Neural cell (in vitro differentiated cells): ENCODE measurements at regions not wholly inside any gene's neighbourhood (a gene's known extent, or its start where the extent isn't known, plus 50 kb on each side); places are given as distances from the start of the nearest gene placed in this dataset.

ENCODE experiments used
- H2AFZ ChIP-seq: fragments of 200-600, 300-800 bp; sonication (generic), shearing (Covaris generic); 2 replicates; pipeline ENCODE4 v1.6.0; 2014; ENCODE audit warnings: low read depth, mild to moderate bottlenecking, antibody characterized with exemption, low read length, moderate library complexity
- H3F3A ChIP-seq: fragments of 200-600 bp; shearing (Covaris generic); 2 replicates; pipeline ENCODE4 v1.6.1; 2016; ENCODE audit warnings: mild to moderate bottlenecking, moderate library complexity, mixed read lengths, antibody characterized with exemption, low read length; ENCODE audit not compliant: insufficient read depth, poor library complexity, severe bottlenecking
- H3K27ac ChIP-seq: fragments of 200-600, 300-800 bp; sonication (generic), shearing (Covaris generic); 2 replicates; pipeline ENCODE4 v1.5.1; 2014; ENCODE audit warnings: mild to moderate bottlenecking, low read length, moderate library complexity
- H3K27me3 ChIP-seq: fragments of 300-800, 200-600 bp; sonication (generic), shearing (Covaris generic); 2 replicates; pipeline ENCODE4 v1.6.0; 2014; ENCODE audit warnings: mild to moderate bottlenecking, low read depth, low read length, moderate library complexity; ENCODE audit not compliant: insufficient read depth
- H3K36me3 ChIP-seq: fragments of 300-800, 200-600 bp; sonication (generic), shearing (Covaris generic); 2 replicates; pipeline ENCODE4 v1.5.1; 2014; ENCODE audit warnings: mild to moderate bottlenecking, antibody characterized with exemption, low read length, moderate library complexity; ENCODE audit not compliant: insufficient read depth
- H3K4me2 ChIP-seq: fragments of 300-800, 200-600 bp; sonication (generic), shearing (Covaris generic); 2 replicates; pipeline ENCODE4 v1.6.0; 2014; ENCODE audit warnings: mild to moderate bottlenecking, low read length
- H3K4me3 ChIP-seq: fragments of 300-800, 200-600 bp; sonication (generic), shearing (Covaris generic); 2 replicates; pipeline ENCODE4 v1.5.1; 2014; ENCODE audit warnings: mild to moderate bottlenecking, low read length, moderate library complexity
- H3K79me2 ChIP-seq: fragments of 200-600 bp; shearing (Covaris generic); replicated peaks from 2 replicates; pipeline ENCODE4 v1.6.0; 2014; ENCODE audit warnings: mild to moderate bottlenecking, low read length, moderate library complexity; ENCODE audit not compliant: insufficient read depth
- H3K9ac ChIP-seq: fragments of 300-800, 200-600 bp; sonication (generic), shearing (Covaris generic); 2 replicates; pipeline ENCODE4 v1.6.1; 2016; ENCODE audit warnings: mild to moderate bottlenecking, low read length, mixed read lengths
- H3K9me2 ChIP-seq: fragments of 200-600 bp; shearing (Covaris generic); 2 replicates; pipeline ENCODE4 v1.6.1; 2016; ENCODE audit warnings: mild to moderate bottlenecking, low read length, mixed read lengths; ENCODE audit not compliant: insufficient read depth
- H3K9me3 ChIP-seq: fragments of 200-600, 300-800 bp; sonication (generic), shearing (Covaris generic); 2 replicates; pipeline ENCODE4 v1.6.1; 2016; ENCODE audit warnings: mild to moderate bottlenecking, mixed run types, low read length, moderate library complexity, mixed read lengths
- H4K20me1 ChIP-seq: fragments of 200-600 bp; shearing (Covaris generic); 2 replicates; pipeline ENCODE4 v1.6.1; 2016; ENCODE audit warnings: mild to moderate bottlenecking, mixed run types; ENCODE audit not compliant: insufficient read depth
- CTCF ChIP-seq: fragments of 450-650 bp; IDR thresholded peaks from 2 replicates; pipeline ENCODE4 v1.5.1; 2014; ENCODE audit warnings: antibody characterized with exemption, mild to moderate bottlenecking, moderate library complexity; ENCODE audit not compliant: poor library complexity, severe bottlenecking
- EP300 ChIP-seq: fragments of 450-650 bp; conservative IDR thresholded peaks from 2 replicates; pipeline ENCODE4 v1.6.1; 2014; ENCODE audit warnings: antibody characterized with exemption, mild to moderate bottlenecking, moderate library complexity; ENCODE audit not compliant: poor library complexity, severe bottlenecking
- EZH2 ChIP-seq: fragments of 200-600, 300-800 bp; shearing (Covaris generic), sonication (generic); IDR thresholded peaks from 2 replicates; pipeline ENCODE4 v1.6.1; 2014; ENCODE audit warnings: antibody characterized with exemption, low read length, borderline replicate concordance, mild to moderate bottlenecking; ENCODE audit not compliant: insufficient read depth, poor library complexity, severe bottlenecking
- MXI1 ChIP-seq: fragments of 450-650 bp; conservative IDR thresholded peaks from 2 replicates; pipeline ENCODE4 v1.6.1; 2014; ENCODE audit warnings: antibody characterized with exemption, mild to moderate bottlenecking; ENCODE audit not compliant: poor library complexity, severe bottlenecking
- POLR2AphosphoS5 ChIP-seq: IDR thresholded peaks from 2 replicates; pipeline ENCODE4 v1.6.1; 2012
- RAD21 ChIP-seq: fragments of 450-650 bp; conservative IDR thresholded peaks from 2 replicates; pipeline ENCODE4 v1.6.1; 2014; ENCODE audit warnings: antibody characterized with exemption, mild to moderate bottlenecking, moderate library complexity
- REST ChIP-seq: IDR thresholded peaks from 2 replicates; pipeline ENCODE4 v1.6.1; 2012; ENCODE audit warnings: borderline replicate concordance
- SMC3 ChIP-seq: fragments of 450-650 bp; conservative IDR thresholded peaks from 2 replicates; pipeline ENCODE4 v1.6.1; 2014; ENCODE audit warnings: antibody characterized with exemption, mild to moderate bottlenecking, moderate library complexity; ENCODE audit not compliant: poor library complexity
- TAF1 ChIP-seq: IDR thresholded peaks from 2 replicates; pipeline ENCODE4 v1.6.1; 2012; ENCODE audit warnings: low read depth

- Histone ChIP-seq H3K9ac (no peak overlapping the region), H3K9me3 (no peaks in the 10 kb centered on the region), H2AFZ (no peak overlapping the region), H3K4me3 (no peak overlapping the region), H3F3A (no peaks in the 10 kb centered on the region), H4K20me1 (no peaks in the 10 kb centered on the region), H3K79me2 (no peaks in the 10 kb centered on the region), H3K9me2 (no peaks in the 10 kb centered on the region), H3K27ac (no peak overlapping the region), H3K36me3 (no peaks in the 10 kb centered on the region), H3K4me2 (no peak overlapping the region), H3K27me3 (no peaks in the 10 kb centered on the region)
- TF ChIP-seq MXI1 (no peak), EZH2 (no peak), REST (no peak), EP300 (no peak), SMC3 (no peak), POLR2AphosphoS5 (no peak), CTCF (no peak), TAF1 (no peak), RAD21 (no peak)
Observed at GRCh38 chr20:12072221-12072953, 154.7 kb downstream of the BTBD3 start.

- Histone ChIP-seq H3K4me3 (no peak overlapping the region), H3K9me2 (no peaks in the 10 kb centered on the region), H3F3A (no peaks in the 10 kb centered on the region), H3K79me2 (no peaks in the 10 kb centered on the region), H3K9ac (no peak overlapping the region), H2AFZ (no peak overlapping the region), H3K27me3 (no peaks in the 10 kb centered on the region), H3K9me3 (no peaks in the 10 kb centered on the region), H4K20me1 (no peaks in the 10 kb centered on the region), H3K36me3 (no peaks in the 10 kb centered on the region), H3K27ac (no peak overlapping the region), H3K4me2 (no peak overlapping the region)
- TF ChIP-seq EZH2 = no peak
- TF ChIP-seq MXI1 = no peak
- TF ChIP-seq CTCF = no peak
- no peak for TF ChIP-seq REST
- no peak for TF ChIP-seq TAF1
- TF ChIP-seq RAD21 = no peak
Observed at GRCh38 chr20:12072954-12073264, 155.2 kb downstream of the BTBD3 start.
